GM19467 (cell line): ENCODE measurements at regions not wholly inside any gene's neighbourhood (a gene's known extent, or its start where the extent isn't known, plus 50 kb on each side); places are given as distances from the start of the nearest gene placed in this dataset.
"Not testable (repeated sequence)": the region's sequence is repeated elsewhere in the genome, so short reads cannot be mapped to it uniquely, and the experiment has no call there.

Experiments
- ATAC-seq: cut with Tn5 transposase; IDR thresholded peaks from one replicate; pipeline ENCODE4 v1.9.1; 2021; ENCODE audit warnings: mild to moderate bottlenecking, moderate library complexity; ENCODE audit not compliant: unreplicated experiment

DNA sequence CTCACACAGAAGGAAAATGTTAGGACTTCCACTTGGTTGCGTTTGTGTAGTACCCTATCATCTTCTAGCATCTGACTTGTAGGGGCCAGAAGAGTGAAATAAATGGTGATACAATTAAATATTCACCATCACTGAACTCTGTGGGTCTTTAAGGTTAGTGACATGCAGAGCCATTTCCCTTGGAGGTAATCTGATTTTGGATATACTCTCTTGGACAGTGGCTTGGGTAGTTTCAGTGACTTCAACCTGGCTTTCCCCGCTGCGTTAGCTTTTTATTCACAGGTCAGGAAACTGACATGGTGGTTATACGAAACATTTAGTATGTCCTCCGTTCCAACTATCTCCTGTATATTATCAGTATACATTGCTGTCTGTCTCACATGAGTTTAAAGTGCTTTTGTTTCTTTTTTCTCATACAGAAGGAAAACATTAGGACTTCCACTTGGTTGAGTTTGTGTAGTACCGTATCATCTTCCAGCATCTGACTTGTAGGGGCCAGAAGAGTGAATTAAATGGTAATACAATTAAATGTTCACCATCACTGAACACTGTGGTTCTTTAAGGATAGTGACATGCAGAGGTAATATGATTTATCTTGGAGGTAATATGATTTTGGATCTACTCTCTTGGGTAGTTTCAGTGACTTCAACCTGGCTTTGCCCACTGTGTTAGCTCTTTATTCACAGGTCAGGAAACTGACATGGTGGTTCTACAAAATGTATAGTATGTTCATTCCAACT, 883.6 kb downstream of the TAF11L14 start:
- no peak for ATAC-seq

GRCh38 chr5:18523380-18523779, 889.1 kb downstream of the TAF11L14 start:
- ATAC-seq = no peak

DNA sequence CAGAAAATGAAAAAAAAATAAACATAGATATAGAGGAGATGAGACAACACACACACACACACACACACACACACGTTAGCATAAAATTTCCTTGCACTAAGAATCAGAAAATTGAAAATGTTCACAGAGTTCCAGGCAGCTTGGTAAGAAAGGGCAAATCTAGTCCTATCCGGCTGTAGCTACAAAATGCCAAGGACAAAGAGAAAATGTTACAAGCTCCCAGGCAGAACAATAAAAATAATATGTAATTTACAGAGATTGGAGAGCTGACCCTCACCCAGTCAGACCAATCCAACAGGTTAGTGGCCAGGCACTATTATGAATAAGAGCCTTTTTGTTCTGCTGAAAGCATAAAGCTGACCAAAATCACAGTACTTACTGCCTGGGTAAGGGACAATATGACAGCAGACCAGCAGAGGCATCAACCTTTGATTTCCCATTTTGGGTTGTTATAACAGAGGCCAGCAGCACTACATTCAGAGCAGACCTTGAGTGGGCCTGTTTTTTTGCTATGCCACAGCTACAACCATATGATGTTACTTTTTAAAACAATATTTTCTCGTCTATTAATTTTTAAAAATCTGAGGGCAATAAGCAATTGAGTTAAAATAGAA, 892.6 kb downstream of the TAF11L14 start:
- no peak for ATAC-seq

GRCh38 chr5:18533137-18533536, 898.9 kb downstream of the TAF11L14 start:
- ATAC-seq = no peak

DNA sequence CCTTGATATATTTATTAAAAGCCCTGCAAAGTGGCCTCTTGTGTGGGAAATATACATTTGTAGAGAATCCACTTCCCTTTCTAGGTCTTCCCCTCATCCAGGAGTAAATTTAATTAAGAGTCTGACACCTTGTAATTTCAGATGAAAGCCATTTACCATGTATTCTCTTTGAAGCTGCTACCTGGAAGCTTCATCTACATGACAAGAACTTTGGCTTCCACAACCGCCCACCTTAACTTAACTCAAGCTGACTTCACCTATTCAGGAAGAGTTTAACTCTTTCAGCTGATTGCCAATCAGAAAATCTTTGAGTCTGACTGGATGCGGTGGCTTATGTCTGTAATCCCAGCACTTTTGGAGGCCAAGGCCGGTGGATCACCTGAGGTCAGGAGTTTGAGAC, 899.9 kb downstream of the TAF11L14 start:
- no peak for ATAC-seq

DNA sequence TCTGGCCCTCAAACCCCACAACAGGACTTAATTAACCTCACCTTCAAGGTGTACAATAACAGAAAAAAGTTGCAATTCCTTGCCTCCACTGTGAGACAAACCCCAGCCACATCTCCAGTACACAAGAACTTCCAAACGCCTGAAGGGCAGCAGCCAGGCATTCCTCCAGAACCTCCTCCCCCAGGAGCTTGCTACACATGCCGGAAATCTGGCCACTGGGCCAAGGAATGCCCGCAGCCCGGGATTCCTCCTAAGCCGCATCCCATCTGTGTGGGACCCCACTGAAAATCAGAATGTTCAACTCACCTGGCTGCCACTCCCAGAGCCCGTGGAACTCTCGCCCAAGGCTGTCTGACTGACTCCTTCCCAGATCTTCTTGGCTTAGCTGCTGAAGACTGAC, 901.5 kb downstream of the TAF11L14 start:
- ATAC-seq = not testable (repeated sequence)

- ATAC-seq = no peak
Observed at GRCh38 chr5:18544421-18544820, 910.2 kb downstream of the TAF11L14 start.

DNA sequence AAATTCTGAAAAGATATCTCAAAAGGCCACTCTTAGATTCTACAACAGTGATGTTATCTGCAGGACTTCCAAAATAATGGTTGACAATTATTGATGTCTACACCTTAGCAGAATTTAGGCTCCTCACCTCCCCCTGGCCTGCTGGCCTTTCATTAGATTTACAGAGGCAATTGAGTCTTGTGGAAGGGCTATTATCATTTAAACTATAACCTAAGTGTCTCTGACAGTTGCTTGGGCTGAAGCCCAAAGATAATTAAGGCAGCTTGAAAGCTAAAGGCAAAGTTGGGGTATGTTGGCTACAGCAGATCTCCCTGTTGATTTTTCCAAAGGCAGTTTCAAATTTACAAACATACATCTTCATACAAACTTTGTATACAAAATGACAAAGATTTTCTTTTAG, 912.3 kb downstream of the TAF11L14 start:
- no peak for ATAC-seq

DNA sequence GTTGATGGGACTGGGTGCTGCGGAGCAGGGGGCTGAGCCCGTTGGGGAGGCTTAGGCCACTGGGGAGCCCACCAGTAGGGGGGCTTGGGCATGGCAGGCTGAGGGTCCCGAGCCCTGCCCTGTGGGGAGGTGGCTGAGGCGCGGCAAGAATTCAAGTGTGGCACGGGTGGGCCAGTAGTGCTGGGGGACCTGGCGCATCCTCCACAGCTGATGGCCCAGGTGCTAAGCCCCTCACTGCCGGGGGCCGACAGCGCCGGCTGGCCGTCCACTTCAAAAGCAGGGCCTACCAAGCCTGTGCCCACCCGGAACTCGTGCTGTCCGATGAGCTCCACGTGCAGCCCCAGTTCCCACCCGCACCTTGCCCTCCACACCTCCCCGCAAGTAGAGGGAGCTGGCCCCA, 917.5 kb downstream of the TAF11L14 start:
- no peak for ATAC-seq

- ATAC-seq = no peak
Observed at GRCh38 chr5:18553269-18553668, 919.0 kb downstream of the TAF11L14 start.

DNA sequence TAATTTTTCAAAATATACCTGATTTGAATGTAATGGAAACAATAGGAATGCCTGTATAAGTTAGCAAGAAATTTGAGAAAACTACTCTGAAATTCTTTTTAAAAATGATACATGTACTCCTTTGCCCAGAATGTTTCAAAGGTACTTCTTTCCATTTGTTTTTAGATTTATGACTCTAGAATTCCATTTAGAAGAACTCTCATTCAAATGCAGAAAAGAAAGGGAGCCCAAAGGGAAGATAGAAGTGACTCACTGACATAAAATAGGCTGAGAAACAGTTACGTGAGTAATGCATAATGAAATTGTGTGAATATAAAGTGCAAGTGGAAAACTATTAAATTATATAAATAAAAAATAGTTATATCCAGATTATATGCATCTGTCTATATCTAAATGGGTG, 926.3 kb downstream of the TAF11L14 start:
- ATAC-seq = no peak

GRCh38 chr5:18563853-18564252, 929.6 kb downstream of the TAF11L14 start:
- ATAC-seq = no peak

DNA sequence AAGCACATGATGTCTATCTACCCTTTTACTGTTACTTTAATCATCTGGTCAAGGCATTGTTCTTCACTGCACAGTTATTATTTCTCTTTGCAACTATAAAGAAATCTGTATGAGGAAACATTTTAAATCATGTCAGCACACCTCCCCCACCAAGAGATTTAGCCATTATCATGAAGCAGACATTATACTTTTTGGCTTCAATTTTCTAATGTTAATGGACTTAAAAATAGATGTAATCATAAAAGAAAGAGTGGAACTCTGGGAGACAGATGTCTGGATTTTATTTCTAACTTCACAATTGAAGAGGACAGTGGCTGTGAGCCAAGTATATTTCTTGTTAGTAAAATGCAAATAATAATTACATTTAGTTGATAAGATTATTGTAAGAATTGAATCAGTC, 932.4 kb downstream of the TAF11L14 start:
- no peak for ATAC-seq

GRCh38 chr5:18576586-18576985, 942.3 kb downstream of the TAF11L14 start:
- ATAC-seq = no peak

- no peak for ATAC-seq
Observed at GRCh38 chr5:18601185-18601584, 966.9 kb downstream of the TAF11L14 start.

DNA sequence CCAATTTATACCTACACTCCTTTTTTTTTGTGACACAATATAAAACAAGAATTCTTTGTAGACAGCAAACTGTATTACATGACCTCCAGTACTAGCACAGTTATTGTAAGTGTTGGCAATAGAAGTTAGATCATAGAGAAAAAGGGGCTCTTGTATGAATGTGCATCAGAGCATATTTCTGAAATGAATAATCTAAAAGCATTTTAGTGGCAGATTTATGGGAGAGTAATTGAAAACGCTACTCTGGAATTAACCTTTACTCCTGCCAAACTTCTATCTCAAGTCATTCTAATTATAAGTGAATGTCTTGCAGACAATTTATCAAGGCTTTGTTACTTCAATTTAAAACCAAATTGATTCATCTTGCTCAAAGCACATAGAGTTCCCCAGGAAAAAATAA, 968.1 kb downstream of the TAF11L14 start:
- no peak for ATAC-seq

- ATAC-seq = no peak
Observed at GRCh38 chr5:18605186-18605585, 970.9 kb downstream of the TAF11L14 start.

GRCh38 chr5:18607570-18607969, 973.3 kb downstream of the TAF11L14 start:
- no peak for ATAC-seq

DNA sequence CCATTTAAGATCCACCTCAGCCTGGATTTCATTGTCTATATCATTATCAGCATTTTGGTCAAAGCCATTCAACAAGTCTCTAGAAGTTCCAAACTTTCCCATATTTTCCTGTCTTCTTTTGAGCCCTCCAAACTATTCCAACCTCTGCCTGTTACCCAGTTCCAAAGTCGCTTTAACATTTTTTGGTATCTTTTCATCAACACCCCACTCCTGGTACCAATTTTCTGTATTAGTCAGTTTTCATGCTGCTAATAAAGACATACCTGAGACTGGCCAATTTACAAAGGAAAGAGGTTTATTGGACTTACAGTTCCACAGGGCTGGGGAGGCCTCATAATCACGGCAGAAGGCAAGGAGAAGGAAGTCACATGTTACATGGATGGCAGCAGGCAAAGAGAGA, 982.9 kb downstream of the TAF11L14 start:
- not testable (repeated sequence) for ATAC-seq

GRCh38 chr5:18630458-18631045, 996.3 kb downstream of the TAF11L14 start:
- ATAC-seq = no peak

DNA sequence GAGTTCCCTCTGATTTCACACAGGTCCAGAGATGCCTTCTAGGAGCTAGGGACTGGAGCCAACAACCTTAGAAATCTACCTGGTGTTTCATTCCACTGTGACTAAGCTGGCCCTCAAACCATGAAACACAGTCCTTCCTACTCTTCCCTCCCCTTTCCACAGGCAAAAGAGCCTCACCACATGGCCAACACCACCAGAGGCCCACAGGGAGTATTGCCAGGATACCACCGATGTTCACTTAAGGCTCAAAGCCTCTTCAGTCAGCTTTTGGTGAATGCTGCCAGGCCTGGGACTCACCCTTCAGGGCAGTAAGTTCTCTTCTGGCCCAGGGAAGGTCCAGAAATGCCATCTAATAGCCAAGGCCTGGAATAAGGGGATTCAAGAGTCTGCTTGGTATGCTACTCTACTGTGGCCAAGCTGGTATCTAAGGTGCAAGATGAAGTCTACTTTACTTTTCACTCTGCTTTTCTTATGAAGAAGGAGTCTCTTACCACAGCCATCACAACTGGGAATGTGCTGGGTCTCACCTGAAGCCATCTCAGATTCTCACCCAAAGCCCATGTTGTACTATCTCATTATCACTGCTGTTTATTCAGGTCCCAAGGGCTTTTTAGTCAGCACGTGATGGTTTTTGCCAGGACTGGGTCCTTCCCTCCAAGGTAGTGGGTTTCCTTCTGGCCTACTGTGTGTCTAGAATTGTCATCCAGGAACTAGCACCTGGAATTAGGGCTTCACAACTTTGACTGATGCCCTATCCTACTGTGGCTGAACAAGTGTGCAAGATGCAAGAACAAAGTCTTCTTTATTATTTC, 1018.4 kb downstream of the TAF11L14 start:
- ATAC-seq = no peak
